ENCODE measurements at regions not wholly inside any gene's neighbourhood (a gene's known extent, or its start where the extent isn't known, plus 50 kb on each side); places are given as distances from the start of the nearest gene placed in this dataset.

DNA sequence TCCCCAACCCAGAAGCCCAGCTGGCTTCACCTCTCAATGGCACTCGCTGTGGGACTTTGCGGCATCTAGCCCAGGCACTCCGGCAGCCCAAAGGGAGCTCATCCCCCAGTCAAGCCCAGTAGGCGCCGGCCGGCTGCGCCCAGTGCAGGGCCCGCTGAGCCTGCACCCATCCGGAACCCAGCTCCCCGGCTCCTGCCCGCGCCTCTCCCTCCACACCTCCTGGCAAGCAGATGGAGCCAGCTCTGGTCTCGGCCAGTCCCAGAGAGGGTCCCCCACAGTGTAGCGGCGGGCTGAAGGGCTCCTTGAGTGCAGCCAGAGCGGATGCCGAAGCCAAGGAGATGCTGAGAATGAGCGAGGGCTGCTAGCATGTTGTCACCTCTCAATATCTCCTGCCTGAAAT lies 116.8 kb upstream of the UGT8 start:
- H3K4me3 ChIP-seq (ENCODE audit: low read depth, low read length): no peak overlapping the region
- TF ChIP-seq, protein P1, sequence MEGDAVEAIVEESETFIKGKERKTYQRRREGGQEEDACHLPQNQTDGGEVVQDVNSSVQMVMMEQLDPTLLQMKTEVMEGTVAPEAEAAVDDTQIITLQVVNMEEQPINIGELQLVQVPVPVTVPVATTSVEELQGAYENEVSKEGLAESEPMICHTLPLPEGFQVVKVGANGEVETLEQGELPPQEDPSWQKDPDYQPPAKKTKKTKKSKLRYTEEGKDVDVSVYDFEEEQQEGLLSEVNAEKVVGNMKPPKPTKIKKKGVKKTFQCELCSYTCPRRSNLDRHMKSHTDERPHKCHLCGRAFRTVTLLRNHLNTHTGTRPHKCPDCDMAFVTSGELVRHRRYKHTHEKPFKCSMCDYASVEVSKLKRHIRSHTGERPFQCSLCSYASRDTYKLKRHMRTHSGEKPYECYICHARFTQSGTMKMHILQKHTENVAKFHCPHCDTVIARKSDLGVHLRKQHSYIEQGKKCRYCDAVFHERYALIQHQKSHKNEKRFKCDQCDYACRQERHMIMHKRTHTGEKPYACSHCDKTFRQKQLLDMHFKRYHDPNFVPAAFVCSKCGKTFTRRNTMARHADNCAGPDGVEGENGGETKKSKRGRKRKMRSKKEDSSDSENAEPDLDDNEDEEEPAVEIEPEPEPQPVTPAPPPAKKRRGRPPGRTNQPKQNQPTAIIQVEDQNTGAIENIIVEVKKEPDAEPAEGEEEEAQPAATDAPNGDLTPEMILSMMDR (IDR thresholded peaks at IDR 0.05; ENCODE audit: low read depth, low read length): no peak

DNA sequence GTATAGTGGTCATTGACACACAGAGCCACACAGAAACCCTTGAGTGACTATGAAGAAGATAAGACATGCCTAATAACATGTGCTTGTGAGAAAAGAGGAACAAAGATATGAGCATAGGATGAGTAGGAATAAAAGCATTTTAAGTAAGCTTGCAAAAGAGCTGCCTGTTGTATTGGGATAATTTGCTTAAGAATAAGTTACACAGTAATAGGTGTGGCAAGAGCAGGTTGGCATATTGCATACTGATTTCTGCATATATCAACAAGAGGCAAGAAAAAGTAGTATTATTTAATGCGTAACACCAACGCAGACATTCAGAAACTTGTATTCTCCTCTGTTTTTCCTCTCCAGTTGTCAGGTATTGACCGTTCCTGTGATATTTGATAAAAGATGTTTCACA lies 111.5 kb upstream of the UGT8 start:
- no peak overlapping the region for H3K4me3 ChIP-seq (ENCODE audit: low read depth, low read length)
- TF ChIP-seq, protein P1 (IDR thresholded peaks at IDR 0.05; ENCODE audit: low read depth, low read length): no peak

DNA sequence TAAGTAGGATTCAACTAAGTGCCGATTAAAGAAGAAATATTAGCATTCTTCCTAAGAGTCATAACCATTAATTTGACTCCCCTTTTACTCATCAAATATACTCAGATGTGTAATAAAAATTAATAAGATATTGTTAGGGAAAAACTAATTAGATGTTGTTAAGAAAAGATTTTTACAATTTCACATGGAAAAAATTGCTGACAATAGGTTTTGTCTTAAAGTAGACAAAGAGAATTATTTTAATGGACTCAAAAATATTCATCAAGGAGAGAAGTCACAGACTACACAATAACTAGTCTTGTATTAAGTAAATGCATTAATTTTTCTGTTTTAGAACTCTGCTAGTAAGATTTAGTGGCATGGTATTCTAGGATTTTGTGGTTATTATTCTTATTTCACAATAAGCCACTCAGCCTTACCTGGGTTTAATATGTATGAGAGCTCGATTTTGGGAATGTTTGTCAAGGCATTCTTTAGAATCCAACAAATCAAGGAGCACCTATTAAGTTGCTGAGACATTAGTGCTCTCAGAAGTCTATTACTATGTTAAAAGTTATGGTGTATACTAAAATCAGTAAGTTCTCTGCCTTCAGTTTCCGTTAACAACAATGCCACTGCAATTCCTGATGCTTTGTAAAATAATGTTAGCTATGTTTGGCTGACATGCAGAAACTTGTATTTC lies 110.2 kb upstream of the UGT8 start:
- no peak overlapping the region for H3K4me3 ChIP-seq (ENCODE audit: low read depth, low read length)
- TF ChIP-seq, protein P1 (IDR thresholded peaks at IDR 0.05; ENCODE audit: low read depth, low read length): no peak

DNA sequence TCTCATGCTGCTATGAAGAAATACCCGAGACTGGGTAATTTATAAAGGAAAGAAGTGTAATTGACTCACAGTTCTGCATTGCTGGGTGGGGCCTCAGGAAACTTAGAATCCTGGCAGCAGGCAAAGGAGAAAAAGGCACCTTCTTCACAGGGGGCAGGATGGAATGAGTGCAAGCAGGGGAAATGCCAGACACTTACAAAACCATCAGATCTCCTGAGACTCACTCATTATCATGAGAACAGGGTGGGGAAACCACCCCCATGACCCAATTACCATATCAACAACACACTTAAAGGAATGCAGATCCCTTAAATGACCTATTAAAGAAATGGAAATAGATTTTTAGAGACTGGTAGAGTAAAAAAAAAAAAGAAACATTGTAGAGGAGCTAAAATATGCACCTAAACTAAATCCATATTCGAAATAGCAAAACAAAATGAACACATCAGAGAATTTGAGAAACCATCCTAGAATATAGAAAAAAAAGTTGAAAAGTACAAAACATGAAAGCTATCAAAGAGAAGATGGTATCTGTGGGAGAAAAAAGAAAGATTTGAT lies 104.3 kb upstream of the UGT8 start:
- H3K4me3 ChIP-seq (ENCODE audit: low read depth, low read length): no peak overlapping the region
- TF ChIP-seq, protein P1 (IDR thresholded peaks at IDR 0.05; ENCODE audit: low read depth, low read length): no peak

DNA sequence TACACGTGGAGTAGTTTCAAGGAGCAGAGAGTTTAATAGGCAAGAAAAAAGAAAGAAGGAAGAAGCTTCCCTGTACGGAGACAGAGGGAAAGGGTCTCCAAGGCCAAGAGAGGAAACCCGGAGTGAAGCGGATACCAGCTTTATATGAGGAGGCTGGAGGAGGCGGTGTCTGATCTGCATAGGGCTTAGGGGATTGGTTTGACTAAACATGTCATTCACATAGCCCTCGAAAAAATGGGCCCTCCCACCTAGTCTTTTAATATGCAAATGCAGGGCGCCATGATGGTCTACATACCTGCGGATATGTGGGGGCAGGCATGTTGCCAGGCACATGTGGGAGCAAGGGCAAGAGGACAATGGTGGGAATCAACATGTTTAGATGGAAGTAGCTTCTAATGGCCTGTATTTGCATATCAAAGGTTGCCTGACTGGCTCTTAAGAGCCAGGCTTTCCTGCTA lies 103.1 kb upstream of the UGT8 start:
- TF ChIP-seq, protein P1 (IDR thresholded peaks at IDR 0.05; ENCODE audit: low read depth, low read length): no peak
- H3K4me3 ChIP-seq (ENCODE audit: low read depth, low read length): no peak overlapping the region

DNA sequence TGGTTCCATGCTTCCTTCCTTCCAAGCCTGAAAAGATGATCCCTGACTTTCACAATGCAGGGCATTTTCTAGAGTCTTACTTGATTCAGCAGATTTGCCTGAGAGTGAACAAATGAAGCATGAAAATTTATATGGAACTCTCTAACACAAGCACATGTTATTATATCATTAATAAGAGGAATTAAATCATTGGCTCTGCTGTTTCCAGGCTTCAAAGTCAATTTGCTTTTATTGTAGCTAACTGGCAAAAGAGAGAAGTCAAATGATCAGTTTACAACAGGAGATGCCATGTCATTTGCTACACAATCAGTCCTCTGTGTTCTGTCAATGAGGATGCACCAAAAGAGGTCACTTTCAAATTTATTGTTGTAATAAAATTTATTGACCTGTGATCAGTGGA lies 101.5 kb upstream of the UGT8 start:
- TF ChIP-seq, protein P1 (IDR thresholded peaks at IDR 0.05; ENCODE audit: low read depth, low read length): no peak
- no peak overlapping the region for H3K4me3 ChIP-seq (ENCODE audit: low read depth, low read length)

DNA sequence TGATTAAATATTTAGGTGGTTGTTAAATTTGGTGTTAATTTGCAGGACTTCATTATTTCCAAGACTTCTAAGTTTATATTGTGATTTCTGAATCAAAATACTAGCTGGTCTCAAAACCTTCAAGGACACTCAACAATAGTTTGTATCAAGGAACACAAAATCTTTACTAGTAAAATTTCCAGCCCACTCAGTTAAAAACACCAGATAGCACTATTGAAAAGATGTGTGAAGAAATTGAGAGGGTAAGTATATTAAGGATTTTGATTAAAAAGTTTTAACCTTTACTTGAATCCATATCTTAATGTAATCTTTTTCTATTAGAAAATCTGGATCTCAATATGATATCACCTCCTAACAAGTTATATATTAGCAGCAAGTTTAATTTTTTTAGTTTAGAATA lies 89.3 kb upstream of the UGT8 start:
- no peak overlapping the region for H3K4me3 ChIP-seq (ENCODE audit: low read depth, low read length)
- TF ChIP-seq, protein P1 (IDR thresholded peaks at IDR 0.05; ENCODE audit: low read depth, low read length): no peak
